Prostate gland (tissue), 2 donors: ENCODE measurements at regions not wholly inside any gene's neighbourhood (a gene's known extent, or its start where the extent isn't known, plus 50 kb on each side); places are given as distances from the start of the nearest gene placed in this dataset.

Source experiments
- CTCF ChIP-seq, 4 experiments: fragments of 200-600 bp in 2 of 4; fragments of 450-650 bp in 2 of 4; sonication (generic) in 2 of 4; IDR thresholded peaks; 1 replicate in 3 of 4; 2 replicates in 1 of 4; pipeline ENCODE4 v1.5.1; 2016 to 2019; ENCODE audit warnings: antibody characterized with exemption in 4 of 4, mild to moderate bottlenecking in 2 of 4, moderate library complexity in 2 of 4
- POLR2A ChIP-seq: fragments of 450-650 bp; IDR thresholded peaks from one replicate; pipeline ENCODE4 v1.6.1; 2016; ENCODE audit warnings: antibody characterized with exemption, mild to moderate bottlenecking
- POLR2AphosphoS5 ChIP-seq: sonication (generic); formaldehyde crosslinking; IDR thresholded peaks from one replicate; pipeline ENCODE4 v1.6.1; 2017; ENCODE audit warnings: antibody characterized with exemption

GRCh38 chr6:14337152-14337551, 219.6 kb downstream of the CD83 start:
- TF ChIP-seq CTCF (IDR thresholded peaks at IDR 0.05) (no peak), POLR2A (no peak), POLR2AphosphoS5 (no peak)
